NCI-H146 treated with DMSO at 0.1 percent for 48 hours (cell line): ENCODE measurements at regions not wholly inside any gene's neighbourhood (a gene's known extent, or its start where the extent isn't known, plus 50 kb on each side); places are given as distances from the start of the nearest gene placed in this dataset.

Experiments used
- DNase-seq: peaks from one replicate; lab custom pipeline; 2025; ENCODE audit not compliant: unreplicated experiment; lab: John Stamatoyannopoulos, UW

DNA sequence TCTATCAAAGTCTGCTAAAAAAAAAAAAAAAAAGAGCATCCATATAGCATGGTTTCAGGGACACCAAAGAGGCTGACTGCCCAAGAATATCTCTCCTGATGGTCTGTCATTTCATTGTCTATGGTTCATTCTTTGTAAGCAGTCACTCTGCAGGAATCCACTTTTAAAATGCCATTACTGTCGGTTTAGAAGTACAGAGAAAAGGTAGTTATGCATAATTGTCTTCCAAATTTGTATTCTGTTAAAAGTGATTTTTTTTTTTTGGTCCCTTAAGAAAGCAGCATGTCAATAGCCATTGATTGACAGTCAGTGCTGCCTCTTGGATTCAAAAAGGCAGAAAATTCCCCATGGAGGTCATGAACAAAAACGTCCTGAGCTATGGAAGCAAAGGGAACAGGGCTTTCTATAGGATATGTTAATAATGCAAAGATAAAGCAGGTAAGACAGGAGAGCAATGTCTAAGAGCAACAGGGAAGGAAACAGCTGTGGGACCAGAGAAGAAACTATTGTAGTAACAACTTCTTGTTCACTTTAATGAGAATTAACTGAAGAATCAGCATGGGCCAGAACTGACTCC, 245.8 kb downstream of the TMX3 start:
- DNase-seq, result no peak

DNA sequence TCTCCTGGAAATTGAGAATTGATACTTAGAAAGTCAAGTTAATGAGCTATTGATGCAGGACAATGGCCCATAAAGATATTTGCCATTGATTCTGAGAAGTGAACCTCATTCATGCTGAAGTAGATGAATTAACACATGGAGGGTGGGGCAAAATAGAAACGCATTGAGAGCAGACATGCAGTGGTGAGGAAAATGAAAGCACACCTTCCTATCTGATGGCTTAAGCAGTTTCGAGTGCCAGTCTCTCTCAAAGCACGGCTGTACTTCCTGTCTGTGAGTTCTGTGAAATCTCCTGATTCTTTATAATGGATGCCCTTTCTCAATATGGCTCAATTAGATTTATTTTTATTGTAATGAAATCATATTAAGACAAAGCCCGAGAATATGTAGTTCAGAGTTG, 247.0 kb downstream of the TMX3 start:
- no peak for DNase-seq

DNA sequence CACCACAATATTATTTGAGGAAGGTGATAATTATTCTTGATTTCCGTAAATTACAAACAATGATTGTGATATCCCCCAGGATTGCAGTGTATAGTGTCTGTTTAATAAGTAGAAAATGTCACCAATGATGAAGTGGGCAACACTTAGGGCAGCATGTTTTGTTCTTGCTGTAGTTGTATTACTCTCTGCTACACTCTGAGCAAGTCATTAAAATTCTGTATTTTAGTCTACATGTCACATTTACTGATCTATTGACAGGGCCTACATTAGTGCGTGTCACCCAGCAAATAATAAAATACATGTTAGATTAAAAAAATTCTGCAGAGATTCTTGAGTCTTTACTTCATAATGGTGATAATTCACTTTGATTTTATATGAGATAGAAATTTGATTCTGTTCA, 247.6 kb downstream of the TMX3 start:
- DNase-seq, result no peak

DNA sequence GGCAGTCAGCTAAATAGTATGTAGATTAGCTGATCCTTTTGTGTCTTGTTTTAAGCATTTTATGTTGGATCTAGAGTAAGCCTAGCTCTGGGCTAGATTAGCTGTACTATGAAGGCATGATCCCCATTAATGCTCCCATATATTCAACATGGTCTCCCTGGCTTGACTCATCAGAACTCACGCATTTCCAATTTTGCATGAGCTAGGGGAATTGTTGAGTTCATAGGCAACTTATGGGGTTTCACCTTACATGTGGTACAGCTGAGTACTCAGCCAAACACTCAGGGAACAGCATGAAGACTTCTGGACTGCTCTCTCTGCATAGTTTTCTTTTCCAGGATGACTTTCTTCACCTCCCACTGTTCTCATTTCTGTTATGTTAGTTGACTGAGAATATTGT, 248.2 kb downstream of the TMX3 start:
- DNase-seq, result no peak

DNA sequence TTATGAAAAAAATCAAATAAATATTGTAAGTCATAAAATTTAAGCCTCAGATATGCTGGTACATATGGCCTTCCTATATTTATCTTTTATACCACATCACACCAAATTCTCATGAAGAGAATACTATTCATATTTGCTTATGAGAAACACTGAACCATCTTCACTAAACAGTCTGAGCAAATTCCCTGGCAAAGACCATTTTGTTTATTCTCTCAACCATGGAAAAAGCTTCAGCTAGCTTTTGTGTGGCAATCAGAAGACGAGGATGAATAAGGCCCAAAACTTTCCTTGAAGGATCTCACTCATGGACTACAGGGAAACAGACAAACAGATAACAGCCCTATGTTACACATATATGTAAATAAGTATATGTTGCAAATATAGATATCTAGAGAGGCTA, 252.1 kb downstream of the TMX3 start:
- no peak for DNase-seq

DNA sequence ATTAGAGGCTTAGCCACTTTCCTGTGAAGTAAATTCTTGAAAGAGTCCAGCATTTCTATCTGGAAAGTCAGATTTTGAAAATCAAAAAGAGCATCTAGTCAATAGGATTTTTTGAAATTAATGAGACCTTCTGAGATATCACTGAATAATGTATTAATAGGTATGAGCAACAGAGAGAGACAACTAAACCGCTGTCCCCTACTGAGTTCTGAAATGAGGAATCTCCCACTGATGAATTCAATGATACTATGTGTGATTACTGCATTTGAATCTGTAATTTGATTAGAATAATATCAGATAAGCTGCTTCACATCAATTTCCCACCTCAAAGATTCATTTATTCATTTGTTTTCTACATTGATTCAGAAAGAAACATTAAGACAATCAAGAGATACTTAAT, 252.8 kb downstream of the TMX3 start:
- no peak for DNase-seq

DNA sequence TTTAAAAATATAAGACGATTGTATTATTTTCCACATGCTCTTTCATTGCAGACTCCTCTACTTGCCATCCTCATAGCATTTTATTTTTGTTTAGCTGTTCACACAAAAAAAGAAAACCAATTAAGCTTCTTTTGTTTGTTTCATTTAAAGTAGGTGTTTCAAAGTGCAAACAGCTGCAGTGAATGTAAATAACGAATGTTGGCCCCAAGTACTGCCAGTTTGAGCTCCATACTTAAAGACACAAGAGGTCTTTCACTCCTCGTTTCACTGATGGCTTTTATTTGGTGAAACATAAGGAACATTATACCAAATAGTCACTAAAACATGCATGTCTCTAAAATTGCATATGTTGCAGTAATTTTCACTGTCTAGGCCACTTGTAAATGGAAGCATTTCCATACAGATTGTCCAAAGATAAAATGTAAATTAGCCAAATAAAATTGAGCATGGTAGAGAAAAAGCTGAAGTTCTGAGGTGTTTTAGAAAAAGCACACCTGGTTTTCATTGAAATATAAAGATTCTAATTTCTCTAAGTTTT, 253.4 kb downstream of the TMX3 start:
- no peak for DNase-seq

DNA sequence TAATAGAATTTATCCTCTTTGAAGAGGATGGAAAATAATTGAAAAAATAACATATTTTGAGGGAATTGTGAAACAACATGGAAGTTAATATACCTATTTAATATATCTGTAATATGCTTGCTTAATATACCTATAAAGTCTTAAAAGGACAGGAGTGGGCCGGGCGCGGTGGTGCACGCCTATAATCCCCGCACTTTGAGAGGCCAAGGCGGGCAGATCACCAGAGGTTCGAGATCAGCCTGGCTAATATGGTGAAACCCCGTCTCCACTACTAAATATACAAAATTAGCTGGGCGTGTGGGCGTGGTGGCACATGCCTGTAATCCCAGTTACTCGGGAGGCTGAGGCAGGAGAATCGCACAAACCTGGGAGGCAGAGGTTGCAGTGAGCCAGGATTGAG, 254.9 kb downstream of the TMX3 start:
- DNase-seq, result no peak

DNA sequence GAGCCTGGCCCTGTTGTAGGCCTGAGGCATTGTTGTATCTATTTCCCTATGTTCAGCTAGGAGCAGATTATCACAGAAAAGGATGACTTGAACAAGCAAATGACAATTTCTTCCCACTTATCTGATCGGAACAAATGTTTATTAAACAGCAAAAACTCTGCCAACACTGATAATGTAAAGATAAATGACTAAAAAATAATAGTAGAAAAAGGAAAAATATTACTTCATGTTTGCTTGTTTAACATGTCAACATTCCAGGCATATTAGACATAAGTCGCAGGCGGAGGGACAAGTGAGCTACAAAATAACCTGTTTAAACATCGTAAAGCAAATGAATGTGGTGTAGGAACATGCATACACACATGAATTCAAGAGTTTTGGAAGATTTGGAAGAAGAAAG, 257.9 kb downstream of the TMX3 start:
- DNase-seq, result no peak

DNA sequence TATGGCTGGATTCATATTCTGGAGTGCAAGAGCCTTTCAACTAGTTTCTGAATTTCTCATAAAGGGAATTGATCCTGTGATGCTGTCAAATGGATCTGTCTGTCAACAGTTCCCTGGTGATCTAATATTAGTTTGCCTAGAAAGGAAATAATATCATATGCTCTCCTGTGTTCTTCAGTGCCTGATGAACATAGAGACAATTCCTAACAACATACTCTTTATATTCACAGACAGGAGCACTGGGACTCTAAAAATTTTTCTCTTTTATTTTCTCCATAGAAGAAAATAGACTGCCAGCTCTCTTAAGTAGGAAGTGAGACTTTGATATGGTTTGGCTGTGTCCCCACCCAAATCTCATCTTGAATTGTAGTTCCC, 259.7 kb downstream of the TMX3 start:
- no peak for DNase-seq

DNA sequence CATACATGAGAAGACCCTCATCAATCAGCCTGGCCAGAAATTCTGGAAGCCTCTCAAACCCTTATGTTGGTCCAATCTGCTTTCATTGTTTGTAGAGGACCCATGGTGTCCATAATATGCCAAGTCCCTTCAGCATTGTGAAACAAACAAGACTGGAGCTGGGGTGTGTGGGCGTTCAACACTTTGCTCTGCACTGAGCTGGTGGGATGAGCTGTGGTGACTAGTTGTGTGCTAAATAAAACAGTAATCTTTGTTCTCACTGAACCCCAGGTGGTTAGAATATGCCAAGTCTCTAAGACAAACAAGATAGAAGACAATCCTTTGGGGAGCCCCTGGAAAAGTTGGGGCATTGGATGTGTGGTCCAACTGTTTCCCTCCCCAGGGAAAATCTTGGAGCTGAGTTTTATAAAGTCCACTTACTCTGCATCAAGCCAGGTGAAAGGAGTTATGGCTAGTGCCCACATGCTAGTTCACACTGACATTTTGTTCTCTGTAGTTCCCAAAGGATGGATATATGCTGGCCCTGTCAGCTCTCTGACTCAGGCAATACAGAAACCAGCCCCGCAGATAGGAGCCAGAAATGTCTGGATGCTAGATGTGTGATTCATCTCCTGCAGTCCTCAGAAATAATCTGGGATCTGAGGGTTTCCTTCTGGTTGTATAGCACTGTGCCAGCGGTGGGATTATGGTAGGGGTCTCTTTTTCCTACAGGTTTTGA, 260.2 kb downstream of the TMX3 start:
- no peak for DNase-seq

DNA sequence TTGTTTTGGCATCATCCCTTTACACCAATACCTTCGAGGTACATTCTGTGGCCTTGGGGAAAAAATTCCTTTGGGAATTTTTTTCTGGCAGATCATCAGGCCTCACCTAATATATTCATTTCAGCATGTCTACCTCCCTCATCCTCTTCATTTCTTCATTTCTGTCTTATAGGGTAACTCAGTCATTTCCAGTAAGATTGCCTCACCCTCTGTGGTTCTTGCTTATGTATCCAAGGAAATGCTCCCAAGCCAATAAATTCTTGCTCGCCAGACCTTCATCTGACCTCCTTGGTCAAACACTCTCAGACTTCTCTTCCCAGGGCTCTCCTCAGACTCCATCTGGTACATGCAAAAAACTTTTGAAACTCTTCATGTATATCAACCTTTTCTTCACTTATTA, 265.6 kb downstream of the TMX3 start:
- DNase-seq, result no peak

DNA sequence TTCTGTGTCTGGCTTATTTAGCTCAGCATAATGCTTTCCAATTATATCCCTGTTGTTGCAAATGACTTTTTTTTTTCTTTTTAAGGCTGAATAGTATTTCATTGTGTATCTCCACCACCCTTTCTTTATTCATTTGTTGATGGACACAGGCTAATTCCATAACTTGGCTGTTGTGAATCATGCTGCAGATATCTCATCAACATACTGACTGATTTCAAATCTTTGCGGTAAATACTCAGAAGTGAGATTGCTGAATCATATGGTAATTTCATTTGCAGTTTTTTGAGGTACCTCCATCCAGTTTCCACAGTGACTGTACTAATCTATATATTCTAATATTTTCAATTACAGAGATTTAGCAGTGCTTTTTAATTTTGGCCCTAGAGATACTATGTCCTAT, 266.2 kb downstream of the TMX3 start:
- DNase-seq, result no peak

DNA sequence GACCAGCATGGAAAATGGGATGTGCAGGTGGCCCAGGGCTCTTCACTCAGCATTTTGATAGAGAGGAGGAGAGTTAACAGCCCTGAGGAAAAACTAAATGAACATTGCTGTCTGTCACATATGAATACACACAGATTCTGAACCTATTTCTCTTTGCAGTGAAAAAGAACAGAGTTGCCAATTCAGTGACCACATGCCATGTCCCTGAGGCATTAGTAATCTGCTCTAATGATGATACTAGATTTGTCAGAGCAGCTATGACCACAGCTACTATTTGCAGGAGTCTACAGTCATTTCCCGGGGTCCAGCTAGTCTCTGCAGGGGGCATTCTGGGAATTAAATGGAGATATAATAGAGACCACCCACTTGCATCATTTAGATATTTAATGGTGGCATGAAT, 267.6 kb downstream of the TMX3 start:
- no peak for DNase-seq

DNA sequence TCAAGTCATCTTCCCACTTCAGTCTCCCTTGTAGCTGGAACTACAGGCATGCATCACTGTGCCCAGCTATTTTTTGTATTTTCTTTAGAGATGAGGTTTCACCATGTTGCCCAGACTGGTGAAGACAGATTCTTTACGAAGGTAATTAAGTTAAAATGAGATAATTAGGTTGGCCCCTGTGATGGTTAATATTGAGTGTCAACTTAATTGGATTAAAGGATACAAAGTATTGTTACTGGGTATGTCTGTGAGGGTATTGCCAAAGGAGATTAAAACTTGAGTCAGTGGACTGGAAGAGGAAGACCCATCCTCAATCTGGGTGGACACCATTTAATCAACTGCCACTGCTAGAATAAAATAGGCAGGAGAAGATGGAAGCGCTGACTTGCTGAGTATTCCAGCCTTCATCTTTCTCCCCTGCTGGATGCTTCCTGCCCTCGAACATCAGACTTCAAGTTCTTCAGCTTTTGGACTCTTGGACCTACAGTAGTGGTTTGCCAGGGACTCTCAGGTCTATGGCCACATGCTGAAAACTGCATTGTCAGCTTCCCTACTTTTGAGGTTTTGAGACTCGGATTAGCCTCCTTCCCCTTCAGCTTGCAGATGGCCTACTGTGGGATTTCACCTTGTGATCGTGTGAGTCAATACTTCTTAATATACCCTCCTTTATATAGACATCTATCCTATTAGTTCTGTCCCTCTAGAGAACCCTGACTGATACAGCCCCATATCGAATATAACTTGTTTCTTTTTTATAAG, 269.1 kb downstream of the TMX3 start:
- no peak for DNase-seq

DNA sequence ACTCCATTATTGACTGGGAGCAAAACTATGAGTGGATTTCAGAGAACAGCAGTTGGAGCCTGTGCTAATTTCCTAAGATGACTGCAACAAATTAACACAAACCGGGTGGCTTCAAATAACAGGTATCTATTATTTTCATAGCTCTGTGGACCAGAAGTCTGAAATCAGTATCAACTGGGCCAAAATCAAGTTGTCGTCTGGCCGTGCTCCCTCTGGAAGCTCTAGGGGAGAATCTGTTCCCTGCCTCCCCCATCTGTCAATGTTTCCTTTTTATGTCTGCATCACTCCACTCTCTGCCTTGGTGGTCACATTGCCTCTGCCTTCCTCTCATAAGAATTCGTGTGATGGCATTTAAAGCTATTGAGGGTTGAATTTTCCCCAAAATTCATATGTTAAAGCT, 269.8 kb downstream of the TMX3 start:
- DNase-seq, result no peak

DNA sequence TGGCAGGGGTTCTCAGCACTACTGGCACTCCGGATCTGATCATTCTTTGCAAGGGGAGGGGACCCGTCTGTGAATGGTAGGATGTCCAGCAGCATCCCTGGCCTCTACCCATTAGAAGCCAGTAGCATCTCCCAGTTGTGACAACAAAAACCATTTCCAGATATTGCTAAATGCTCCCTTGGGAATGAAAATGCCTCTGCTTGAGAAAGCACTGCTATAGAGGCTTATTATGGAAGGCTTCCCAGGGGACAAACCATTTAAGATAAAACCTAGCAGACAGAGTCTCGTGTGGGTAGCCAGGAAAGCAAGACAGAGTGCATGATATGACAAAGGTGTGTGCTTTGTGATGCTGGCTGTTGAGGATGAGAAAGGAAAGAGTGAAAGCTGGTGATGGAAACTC, 273.7 kb downstream of the TMX3 start:
- no peak for DNase-seq

DNA sequence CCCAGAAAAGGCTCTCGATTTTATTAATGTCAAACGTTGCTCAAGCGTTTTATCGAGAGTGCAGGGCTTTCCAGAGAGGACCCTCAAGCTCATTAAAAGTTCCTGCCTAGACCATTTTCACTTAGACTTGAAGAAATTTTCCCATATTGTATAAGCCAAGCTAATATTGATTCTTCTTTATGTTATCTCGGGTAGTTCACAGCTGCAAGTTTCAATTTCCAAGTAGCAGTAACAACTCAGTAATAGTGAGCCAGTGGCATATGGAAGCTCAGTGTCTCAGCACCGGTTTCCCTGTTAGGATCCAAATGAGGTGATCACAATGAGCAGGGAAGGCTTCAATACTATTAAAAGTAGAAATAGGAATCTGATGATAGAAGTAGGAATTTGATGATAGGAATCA, 274.5 kb downstream of the TMX3 start:
- no peak for DNase-seq

DNA sequence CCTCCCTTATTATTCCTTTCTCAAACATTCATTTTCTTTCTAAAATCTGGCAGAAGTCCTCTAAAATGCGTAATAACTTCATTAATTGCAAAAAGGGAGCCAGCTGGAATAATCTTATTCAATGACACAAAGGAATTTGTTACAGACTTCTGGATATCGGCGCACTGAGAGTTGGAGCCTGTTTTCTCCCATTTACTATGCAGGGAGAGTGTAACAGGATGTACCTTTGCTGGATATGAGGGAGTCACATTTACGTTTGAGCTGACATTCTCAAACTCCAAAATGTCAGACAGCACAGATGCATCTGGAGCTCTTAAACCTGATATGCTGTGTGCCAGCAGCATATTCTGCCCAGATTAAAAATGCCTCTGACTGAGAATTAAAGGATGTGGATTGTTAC, 275.3 kb downstream of the TMX3 start:
- no peak for DNase-seq

DNA sequence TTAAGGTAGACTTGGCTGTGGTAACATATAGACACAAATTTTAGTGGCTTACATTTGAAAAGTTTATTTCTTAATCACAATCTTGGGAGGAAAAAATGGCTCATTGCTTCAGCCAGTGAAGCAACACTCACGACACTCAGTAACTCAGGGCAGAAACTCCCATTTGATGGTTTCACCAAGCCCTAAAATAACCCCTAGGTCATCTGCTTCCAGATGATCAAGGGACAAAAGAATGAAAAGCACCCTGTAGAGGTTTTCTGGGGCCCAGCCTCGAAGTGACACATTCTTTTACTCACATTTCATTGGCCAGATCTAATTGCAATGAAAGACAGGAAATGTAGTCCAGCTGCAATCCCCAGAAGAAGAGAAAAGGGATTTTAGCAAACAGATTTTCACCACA, 275.9 kb downstream of the TMX3 start:
- DNase-seq, result no peak

DNA sequence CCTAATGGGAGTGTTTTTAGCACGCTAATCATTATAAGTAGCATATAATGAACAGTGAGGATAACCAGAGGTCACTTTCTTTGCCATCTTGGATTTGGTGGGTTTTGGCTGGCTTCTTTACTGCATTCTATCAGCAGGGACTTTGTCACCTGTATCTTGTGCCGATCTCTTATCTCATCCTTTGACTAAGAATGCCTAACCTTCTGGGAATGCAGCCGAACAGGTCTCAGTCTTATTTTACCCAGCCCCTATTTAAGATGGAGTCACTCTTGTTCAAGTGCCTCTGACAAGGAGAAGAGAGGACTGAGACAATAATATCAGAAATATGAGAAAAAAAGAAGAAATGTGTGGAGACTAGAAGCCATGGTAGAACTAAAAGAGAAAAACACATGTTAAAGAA, 276.4 kb downstream of the TMX3 start:
- no peak for DNase-seq

DNA sequence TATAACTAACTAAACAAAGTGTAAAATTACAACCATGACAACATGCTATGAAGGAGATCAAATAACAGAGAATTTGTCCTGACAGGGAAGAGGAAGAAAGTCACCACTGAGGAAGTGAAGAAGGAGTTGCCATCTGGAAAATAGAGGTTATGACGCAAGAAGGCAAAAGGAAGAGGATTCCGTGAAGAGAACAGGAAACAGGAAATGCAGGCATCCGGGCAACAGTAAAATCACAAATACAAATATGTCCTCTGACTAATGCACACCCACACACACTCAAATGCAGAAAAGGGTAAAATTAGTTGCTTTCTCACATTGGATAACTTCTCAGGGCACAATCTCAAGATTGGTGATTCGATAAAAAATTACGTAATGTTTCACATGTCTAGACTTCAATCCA, 278.4 kb downstream of the TMX3 start:
- DNase-seq, result no peak
